Neural cell (in vitro differentiated cells): ENCODE measurements at regions not wholly inside any gene's neighbourhood (a gene's known extent, or its start where the extent isn't known, plus 50 kb on each side); places are given as distances from the start of the nearest gene placed in this dataset.

ENCODE experiments used
- H2AFZ ChIP-seq: fragments of 200-600, 300-800 bp; sonication (generic), shearing (Covaris generic); 2 replicates; pipeline ENCODE4 v1.6.0; 2014; ENCODE audit warnings: low read depth, mild to moderate bottlenecking, antibody characterized with exemption, low read length, moderate library complexity
- H3F3A ChIP-seq: fragments of 200-600 bp; shearing (Covaris generic); 2 replicates; pipeline ENCODE4 v1.6.1; 2016; ENCODE audit warnings: mild to moderate bottlenecking, moderate library complexity, mixed read lengths, antibody characterized with exemption, low read length; ENCODE audit not compliant: insufficient read depth, poor library complexity, severe bottlenecking
- H3K27ac ChIP-seq: fragments of 200-600, 300-800 bp; sonication (generic), shearing (Covaris generic); 2 replicates; pipeline ENCODE4 v1.5.1; 2014; ENCODE audit warnings: mild to moderate bottlenecking, low read length, moderate library complexity
- H3K27me3 ChIP-seq: fragments of 300-800, 200-600 bp; sonication (generic), shearing (Covaris generic); 2 replicates; pipeline ENCODE4 v1.6.0; 2014; ENCODE audit warnings: mild to moderate bottlenecking, low read depth, low read length, moderate library complexity; ENCODE audit not compliant: insufficient read depth
- H3K36me3 ChIP-seq: fragments of 300-800, 200-600 bp; sonication (generic), shearing (Covaris generic); 2 replicates; pipeline ENCODE4 v1.5.1; 2014; ENCODE audit warnings: mild to moderate bottlenecking, antibody characterized with exemption, low read length, moderate library complexity; ENCODE audit not compliant: insufficient read depth
- H3K4me2 ChIP-seq: fragments of 300-800, 200-600 bp; sonication (generic), shearing (Covaris generic); 2 replicates; pipeline ENCODE4 v1.6.0; 2014; ENCODE audit warnings: mild to moderate bottlenecking, low read length
- H3K4me3 ChIP-seq: fragments of 300-800, 200-600 bp; sonication (generic), shearing (Covaris generic); 2 replicates; pipeline ENCODE4 v1.5.1; 2014; ENCODE audit warnings: mild to moderate bottlenecking, low read length, moderate library complexity
- H3K79me2 ChIP-seq: fragments of 200-600 bp; shearing (Covaris generic); replicated peaks from 2 replicates; pipeline ENCODE4 v1.6.0; 2014; ENCODE audit warnings: mild to moderate bottlenecking, low read length, moderate library complexity; ENCODE audit not compliant: insufficient read depth
- H3K9ac ChIP-seq: fragments of 300-800, 200-600 bp; sonication (generic), shearing (Covaris generic); 2 replicates; pipeline ENCODE4 v1.6.1; 2016; ENCODE audit warnings: mild to moderate bottlenecking, low read length, mixed read lengths
- H3K9me2 ChIP-seq: fragments of 200-600 bp; shearing (Covaris generic); 2 replicates; pipeline ENCODE4 v1.6.1; 2016; ENCODE audit warnings: mild to moderate bottlenecking, low read length, mixed read lengths; ENCODE audit not compliant: insufficient read depth
- H3K9me3 ChIP-seq: fragments of 200-600, 300-800 bp; sonication (generic), shearing (Covaris generic); 2 replicates; pipeline ENCODE4 v1.6.1; 2016; ENCODE audit warnings: mild to moderate bottlenecking, mixed run types, low read length, moderate library complexity, mixed read lengths
- H4K20me1 ChIP-seq: fragments of 200-600 bp; shearing (Covaris generic); 2 replicates; pipeline ENCODE4 v1.6.1; 2016; ENCODE audit warnings: mild to moderate bottlenecking, mixed run types; ENCODE audit not compliant: insufficient read depth
- EP300 ChIP-seq: fragments of 450-650 bp; conservative IDR thresholded peaks from 2 replicates; pipeline ENCODE4 v1.6.1; 2014; ENCODE audit warnings: antibody characterized with exemption, mild to moderate bottlenecking, moderate library complexity; ENCODE audit not compliant: poor library complexity, severe bottlenecking
- EZH2 ChIP-seq: fragments of 200-600, 300-800 bp; shearing (Covaris generic), sonication (generic); IDR thresholded peaks from 2 replicates; pipeline ENCODE4 v1.6.1; 2014; ENCODE audit warnings: antibody characterized with exemption, low read length, borderline replicate concordance, mild to moderate bottlenecking; ENCODE audit not compliant: insufficient read depth, poor library complexity, severe bottlenecking
- MXI1 ChIP-seq: fragments of 450-650 bp; conservative IDR thresholded peaks from 2 replicates; pipeline ENCODE4 v1.6.1; 2014; ENCODE audit warnings: antibody characterized with exemption, mild to moderate bottlenecking; ENCODE audit not compliant: poor library complexity, severe bottlenecking
- POLR2AphosphoS5 ChIP-seq: IDR thresholded peaks from 2 replicates; pipeline ENCODE4 v1.6.1; 2012
- RAD21 ChIP-seq: fragments of 450-650 bp; conservative IDR thresholded peaks from 2 replicates; pipeline ENCODE4 v1.6.1; 2014; ENCODE audit warnings: antibody characterized with exemption, mild to moderate bottlenecking, moderate library complexity
- SMC3 ChIP-seq: fragments of 450-650 bp; conservative IDR thresholded peaks from 2 replicates; pipeline ENCODE4 v1.6.1; 2014; ENCODE audit warnings: antibody characterized with exemption, mild to moderate bottlenecking, moderate library complexity; ENCODE audit not compliant: poor library complexity
- TAF1 ChIP-seq: IDR thresholded peaks from 2 replicates; pipeline ENCODE4 v1.6.1; 2012; ENCODE audit warnings: low read depth
- TF ChIP-seq, protein P1 (sequence below): IDR thresholded peaks from 2 replicates; pipeline ENCODE4 v1.6.1; 2012; ENCODE audit warnings: borderline replicate concordance
- TF ChIP-seq, protein P2 (sequence below): fragments of 450-650 bp; IDR thresholded peaks from 2 replicates; pipeline ENCODE4 v1.5.1; 2014; ENCODE audit warnings: antibody characterized with exemption, mild to moderate bottlenecking, moderate library complexity; ENCODE audit not compliant: poor library complexity, severe bottlenecking

GRCh38 chr3:72128921-72129320 lies 344.0 kb upstream of the PROK2 start:
- Histone ChIP-seq H3K4me3 (no peak overlapping the region), H3K36me3 (no peaks in the 10 kb centered on the region), H3K27ac (no peak overlapping the region), H3F3A (no peaks in the 10 kb centered on the region), H3K9me2 (no peaks in the 10 kb centered on the region), H3K79me2 (no peaks in the 10 kb centered on the region), H3K9ac (no peak overlapping the region), H3K9me3 (no peaks in the 10 kb centered on the region), H3K4me2 (no peak overlapping the region), H2AFZ (no peak overlapping the region), H4K20me1 (no peaks in the 10 kb centered on the region), H3K27me3 (no peaks in the 10 kb centered on the region)
- TF ChIP-seq EZH2: no peak
- TF ChIP-seq SMC3: no peak

DNA sequence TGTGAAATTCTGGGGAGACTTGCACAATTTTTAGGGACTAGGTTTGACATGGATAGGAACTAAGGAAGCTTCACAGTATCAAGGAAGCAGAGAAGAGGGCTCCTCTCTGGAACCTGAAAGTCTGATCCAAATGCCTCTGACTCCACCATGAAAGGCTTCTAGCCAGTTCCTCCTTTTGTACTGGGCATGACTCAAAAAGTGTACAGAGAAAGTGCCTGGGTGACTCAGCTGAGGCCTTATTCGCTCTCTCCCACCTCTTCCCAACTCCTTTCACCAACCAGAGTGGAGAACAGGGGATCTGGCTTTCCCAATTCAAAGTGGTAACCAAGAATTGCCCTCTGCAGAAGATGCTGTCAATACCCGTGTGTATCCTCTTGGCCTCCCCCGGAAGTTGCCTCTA lies 342.9 kb upstream of the PROK2 start:
- no peaks in the 10 kb centered on the region for H3K79me2 ChIP-seq
- no peaks in the 10 kb centered on the region for H3K36me3 ChIP-seq
- no peak overlapping the region for H2AFZ ChIP-seq
- H3K4me2 ChIP-seq: no peak overlapping the region
- H3K9me3 ChIP-seq: no peaks in the 10 kb centered on the region
- no peak overlapping the region for H3K9ac ChIP-seq
- H3K4me3 ChIP-seq: no peak overlapping the region
- no peaks in the 10 kb centered on the region for H4K20me1 ChIP-seq
- no peaks in the 10 kb centered on the region for H3F3A ChIP-seq
- H3K27ac ChIP-seq: no peak overlapping the region
- TF ChIP-seq EZH2 (no peak), POLR2AphosphoS5 (no peak), SMC3 (no peak), RAD21 (no peak)
- H3K27me3 ChIP-seq: no peaks in the 10 kb centered on the region
- H3K9me2 ChIP-seq: no peaks in the 10 kb centered on the region

- H3K9me3 ChIP-seq: no peaks in the 10 kb centered on the region
- no peaks in the 10 kb centered on the region for H3K9me2 ChIP-seq
- H2AFZ ChIP-seq: no peak overlapping the region
- H3F3A ChIP-seq: no peaks in the 10 kb centered on the region
- TF ChIP-seq EP300: no peak
- TF ChIP-seq, protein P1, sequence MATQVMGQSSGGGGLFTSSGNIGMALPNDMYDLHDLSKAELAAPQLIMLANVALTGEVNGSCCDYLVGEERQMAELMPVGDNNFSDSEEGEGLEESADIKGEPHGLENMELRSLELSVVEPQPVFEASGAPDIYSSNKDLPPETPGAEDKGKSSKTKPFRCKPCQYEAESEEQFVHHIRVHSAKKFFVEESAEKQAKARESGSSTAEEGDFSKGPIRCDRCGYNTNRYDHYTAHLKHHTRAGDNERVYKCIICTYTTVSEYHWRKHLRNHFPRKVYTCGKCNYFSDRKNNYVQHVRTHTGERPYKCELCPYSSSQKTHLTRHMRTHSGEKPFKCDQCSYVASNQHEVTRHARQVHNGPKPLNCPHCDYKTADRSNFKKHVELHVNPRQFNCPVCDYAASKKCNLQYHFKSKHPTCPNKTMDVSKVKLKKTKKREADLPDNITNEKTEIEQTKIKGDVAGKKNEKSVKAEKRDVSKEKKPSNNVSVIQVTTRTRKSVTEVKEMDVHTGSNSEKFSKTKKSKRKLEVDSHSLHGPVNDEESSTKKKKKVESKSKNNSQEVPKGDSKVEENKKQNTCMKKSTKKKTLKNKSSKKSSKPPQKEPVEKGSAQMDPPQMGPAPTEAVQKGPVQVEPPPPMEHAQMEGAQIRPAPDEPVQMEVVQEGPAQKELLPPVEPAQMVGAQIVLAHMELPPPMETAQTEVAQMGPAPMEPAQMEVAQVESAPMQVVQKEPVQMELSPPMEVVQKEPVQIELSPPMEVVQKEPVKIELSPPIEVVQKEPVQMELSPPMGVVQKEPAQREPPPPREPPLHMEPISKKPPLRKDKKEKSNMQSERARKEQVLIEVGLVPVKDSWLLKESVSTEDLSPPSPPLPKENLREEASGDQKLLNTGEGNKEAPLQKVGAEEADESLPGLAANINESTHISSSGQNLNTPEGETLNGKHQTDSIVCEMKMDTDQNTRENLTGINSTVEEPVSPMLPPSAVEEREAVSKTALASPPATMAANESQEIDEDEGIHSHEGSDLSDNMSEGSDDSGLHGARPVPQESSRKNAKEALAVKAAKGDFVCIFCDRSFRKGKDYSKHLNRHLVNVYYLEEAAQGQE: no peak
- no peak for TF ChIP-seq SMC3
- no peak for TF ChIP-seq RAD21
- no peak for TF ChIP-seq EZH2
- TF ChIP-seq, protein P2, sequence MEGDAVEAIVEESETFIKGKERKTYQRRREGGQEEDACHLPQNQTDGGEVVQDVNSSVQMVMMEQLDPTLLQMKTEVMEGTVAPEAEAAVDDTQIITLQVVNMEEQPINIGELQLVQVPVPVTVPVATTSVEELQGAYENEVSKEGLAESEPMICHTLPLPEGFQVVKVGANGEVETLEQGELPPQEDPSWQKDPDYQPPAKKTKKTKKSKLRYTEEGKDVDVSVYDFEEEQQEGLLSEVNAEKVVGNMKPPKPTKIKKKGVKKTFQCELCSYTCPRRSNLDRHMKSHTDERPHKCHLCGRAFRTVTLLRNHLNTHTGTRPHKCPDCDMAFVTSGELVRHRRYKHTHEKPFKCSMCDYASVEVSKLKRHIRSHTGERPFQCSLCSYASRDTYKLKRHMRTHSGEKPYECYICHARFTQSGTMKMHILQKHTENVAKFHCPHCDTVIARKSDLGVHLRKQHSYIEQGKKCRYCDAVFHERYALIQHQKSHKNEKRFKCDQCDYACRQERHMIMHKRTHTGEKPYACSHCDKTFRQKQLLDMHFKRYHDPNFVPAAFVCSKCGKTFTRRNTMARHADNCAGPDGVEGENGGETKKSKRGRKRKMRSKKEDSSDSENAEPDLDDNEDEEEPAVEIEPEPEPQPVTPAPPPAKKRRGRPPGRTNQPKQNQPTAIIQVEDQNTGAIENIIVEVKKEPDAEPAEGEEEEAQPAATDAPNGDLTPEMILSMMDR: no peak
- TF ChIP-seq TAF1: no peak
- no peak for TF ChIP-seq POLR2AphosphoS5
- no peak for TF ChIP-seq MXI1
- H3K27ac ChIP-seq: no peak overlapping the region
- no peaks in the 10 kb centered on the region for H3K27me3 ChIP-seq
- H3K4me3 ChIP-seq: no peak overlapping the region
- no peaks in the 10 kb centered on the region for H3K36me3 ChIP-seq
- H3K4me2 ChIP-seq: no peak overlapping the region
- no peak overlapping the region for H3K9ac ChIP-seq
- H3K79me2 ChIP-seq: no peaks in the 10 kb centered on the region
- H4K20me1 ChIP-seq: no peaks in the 10 kb centered on the region
Measured at GRCh38 chr3:72127224-72127612, 342.3 kb upstream of the PROK2 start.
